ENCODE measurements at regions not wholly inside any gene's neighbourhood (a gene's known extent, or its start where the extent isn't known, plus 50 kb on each side); places are given as distances from the start of the nearest gene placed in this dataset.

DNA sequence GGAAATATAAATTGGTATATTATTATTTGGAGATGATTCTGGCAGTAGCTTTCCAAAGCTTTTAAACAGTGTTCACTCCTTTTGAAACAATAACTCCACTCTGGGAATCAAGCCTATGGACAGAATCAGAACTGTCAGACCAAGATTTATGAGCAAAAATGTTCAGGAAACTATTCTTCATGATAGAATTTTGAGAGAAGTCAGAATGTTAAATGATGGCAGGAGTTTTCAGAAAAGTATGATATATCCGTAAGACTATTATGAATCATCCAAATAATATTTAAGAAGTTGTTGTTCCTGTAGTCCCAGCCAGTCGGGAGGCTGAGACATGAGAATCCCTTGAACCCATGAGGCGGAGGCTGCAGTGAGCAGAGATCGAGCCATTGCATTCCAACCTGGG is 50.5 kb upstream of the ADGRG2 start:
- DNase-seq (no peak), ATAC-seq (no peak)
- Mint-ChIP-seq H3K4me3 (no peak overlapping the region), H3K9me3 (peaks cover 0 to 4% (median 0%) of the 10 kb centered on the region in 9 donors), H3K4me1 (no peaks in the 10 kb centered on the region), H3K27ac (no peak overlapping the region), H3K36me3 (peaks cover 0 to 5% (median 0%) of the 10 kb centered on the region in 3 donors), H3K27me3 (peaks cover 0 to 8% (median 2%) of the 10 kb centered on the region in 5 donors)
- POLR2A ChIA-PET, result no interaction called here

DNA sequence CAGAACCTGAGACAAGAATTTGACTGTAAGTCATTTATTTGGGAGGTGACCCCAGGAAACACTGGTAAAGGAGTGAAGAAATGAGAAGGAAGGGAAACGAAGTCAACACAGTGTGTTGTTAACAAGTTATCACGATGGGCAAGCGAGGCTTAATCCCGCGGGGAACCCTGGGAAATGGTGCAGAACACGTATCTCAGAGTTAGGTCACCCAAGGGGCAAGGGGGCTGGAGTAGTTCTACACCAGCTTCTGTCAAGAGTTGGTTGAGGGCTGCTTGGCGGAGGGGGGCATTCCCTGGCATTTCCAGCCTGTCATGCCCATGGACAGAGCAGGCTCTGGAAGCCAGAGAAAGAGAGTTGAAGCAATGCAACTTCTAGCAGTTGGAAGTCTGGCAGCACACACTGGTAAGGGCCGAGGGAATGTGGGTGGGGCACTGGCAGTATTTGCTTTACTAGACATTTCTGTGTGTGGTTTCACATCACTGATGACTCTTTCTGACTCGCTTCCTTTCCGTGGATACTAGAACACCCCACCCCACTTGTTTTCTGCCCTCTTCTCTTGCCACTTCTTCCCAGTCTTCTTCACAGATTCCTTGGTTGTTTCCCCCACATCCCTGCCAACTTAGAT is 52.2 kb upstream of the ADGRG2 start:
- peaks cover 0 to 8% (median 2%) of the 10 kb centered on the region in 5 donors for H3K27me3 Mint-ChIP-seq
- ATAC-seq (no peak), DNase-seq (no peak)
- no peak overlapping the region for H3K27ac Mint-ChIP-seq
- no peaks in the 10 kb centered on the region for H3K36me3 Mint-ChIP-seq
- POLR2A ChIA-PET, result no interaction called here
- no peak overlapping the region for H3K4me3 Mint-ChIP-seq
- H3K4me1 Mint-ChIP-seq, result no peaks in the 10 kb centered on the region
- no peaks in the 10 kb centered on the region for H3K9me3 Mint-ChIP-seq

DNA sequence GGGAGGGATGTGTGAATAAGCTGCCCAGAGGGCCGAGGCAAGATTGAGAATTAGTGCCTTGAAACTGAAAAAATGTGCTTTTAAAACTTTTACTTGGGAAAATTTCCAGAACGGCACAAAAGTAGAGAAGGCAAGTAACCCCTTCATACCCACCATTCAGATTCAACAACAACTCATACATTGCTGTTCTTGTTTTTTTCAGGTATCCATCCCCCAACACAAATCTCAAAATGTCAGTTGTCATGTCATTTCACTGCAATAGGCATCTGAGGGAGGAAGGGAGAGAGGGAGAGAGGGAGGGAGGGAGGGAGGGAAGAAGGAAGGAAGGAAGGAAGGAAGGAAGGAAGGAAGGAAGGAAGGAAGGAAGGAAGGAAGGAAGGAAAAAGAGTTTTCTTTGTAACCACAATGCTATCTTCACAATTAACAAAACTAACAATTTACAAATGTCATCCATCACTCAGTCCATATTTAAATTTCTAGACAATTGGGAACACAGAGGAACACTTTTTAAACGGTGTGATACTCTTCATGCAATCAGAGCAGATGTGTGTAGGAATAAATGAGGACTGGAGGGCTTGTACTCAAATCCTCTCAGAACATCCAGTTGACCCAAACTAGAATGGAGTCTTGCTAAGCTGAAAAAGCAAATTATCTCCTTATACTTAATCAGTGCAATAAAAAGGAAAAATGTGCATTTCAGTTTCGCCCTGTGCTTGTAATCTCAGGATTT is 54.8 kb upstream of the ADGRG2 start:
- H3K4me1 Mint-ChIP-seq, result no peaks in the 10 kb centered on the region
- no peaks in the 10 kb centered on the region for H3K9me3 Mint-ChIP-seq
- no peaks in the 10 kb centered on the region for H3K36me3 Mint-ChIP-seq
- no peak overlapping the region for H3K4me3 Mint-ChIP-seq
- H3K27ac Mint-ChIP-seq, result no peak overlapping the region
- ATAC-seq (no peak), DNase-seq (no peak)
- peaks cover 0 to 8% (median 2%) of the 10 kb centered on the region in 5 donors for H3K27me3 Mint-ChIP-seq
- POLR2A ChIA-PET, result no interaction called here

GRCh38 chrX:19177721-19178120 is 55.5 kb upstream of the ADGRG2 start:
- Mint-ChIP-seq H3K4me1 (no peaks in the 10 kb centered on the region), H3K4me3 (no peak overlapping the region), H3K27me3 (peaks cover 0 to 8% (median 2%) of the 10 kb centered on the region in 5 donors), H3K9me3 (no peaks in the 10 kb centered on the region), H3K27ac (no peak overlapping the region), H3K36me3 (no peaks in the 10 kb centered on the region)
- POLR2A ChIA-PET, result no interaction called here
- DNase-seq, result no peak
- ATAC-seq, result no peak

DNA sequence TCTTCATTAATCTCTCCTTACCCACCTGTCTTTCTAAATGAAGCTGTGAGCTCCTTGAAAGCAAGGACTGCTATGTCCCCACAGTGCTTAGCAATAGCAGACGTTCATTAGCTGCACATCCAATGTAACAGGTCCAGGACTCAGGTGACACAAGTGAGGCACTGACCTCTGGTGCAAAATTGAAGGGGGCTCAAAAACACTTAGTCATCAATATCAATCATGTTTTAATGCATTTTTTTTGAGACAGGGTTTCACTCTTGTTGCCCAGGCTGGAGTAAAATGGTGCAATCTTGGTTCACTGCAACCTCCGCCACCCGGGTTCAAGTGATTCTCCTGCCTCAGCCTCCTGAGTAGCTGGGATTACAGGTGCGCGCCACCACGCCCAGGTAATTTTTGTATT is 56.1 kb upstream of the ADGRG2 start:
- POLR2A ChIA-PET, result no interaction called here
- peaks cover 0 to 8% (median 2%) of the 10 kb centered on the region in 5 donors for H3K27me3 Mint-ChIP-seq
- no peaks in the 10 kb centered on the region for H3K4me1 Mint-ChIP-seq
- no peak overlapping the region for H3K4me3 Mint-ChIP-seq
- DNase-seq (no peak), ATAC-seq (no peak)
- no peaks in the 10 kb centered on the region for H3K9me3 Mint-ChIP-seq
- H3K27ac Mint-ChIP-seq, result no peak overlapping the region
- no peaks in the 10 kb centered on the region for H3K36me3 Mint-ChIP-seq

- H3K4me3 Mint-ChIP-seq, result no peak overlapping the region
- DNase-seq (no peak), ATAC-seq (no peak)
- H3K9me3 Mint-ChIP-seq, result no peaks in the 10 kb centered on the region
- H3K36me3 Mint-ChIP-seq, result no peaks in the 10 kb centered on the region
- H3K4me1 Mint-ChIP-seq, result no peaks in the 10 kb centered on the region
- H3K27ac Mint-ChIP-seq, result no peak overlapping the region
- POLR2A ChIA-PET, result no interaction called here
- H3K27me3 Mint-ChIP-seq, result peaks cover 0 to 8% (median 2%) of the 10 kb centered on the region in 5 donors
Observed at GRCh38 chrX:19179389-19179788, 57.1 kb upstream of the ADGRG2 start.

DNA sequence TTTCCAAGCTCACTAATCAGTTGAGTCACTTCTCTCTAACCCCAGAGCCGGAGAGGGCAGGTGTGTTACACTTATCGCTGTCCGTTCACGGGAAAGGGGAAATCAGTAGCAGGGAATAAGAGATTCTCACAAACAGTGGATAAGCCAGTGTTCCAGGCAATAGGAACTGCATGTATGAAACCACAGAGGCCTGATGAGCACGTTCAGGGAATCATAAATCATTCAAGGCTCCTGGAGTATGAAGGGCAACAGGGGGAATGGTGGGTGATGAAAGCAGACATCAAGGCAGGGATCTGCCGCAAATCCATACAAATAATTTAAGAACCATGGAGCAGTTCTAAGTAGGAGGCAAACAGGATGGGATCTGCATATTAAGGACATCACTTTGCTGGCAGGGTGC is 59.1 kb upstream of the ADGRG2 start:
- POLR2A ChIA-PET, result no interaction called here
- H3K27ac Mint-ChIP-seq, result no peak overlapping the region
- no peaks in the 10 kb centered on the region for H3K4me1 Mint-ChIP-seq
- no peak for ATAC-seq
- H3K4me3 Mint-ChIP-seq, result no peak overlapping the region
- DNase-seq, result no peak
- no peaks in the 10 kb centered on the region for H3K36me3 Mint-ChIP-seq
- no peaks in the 10 kb centered on the region for H3K9me3 Mint-ChIP-seq
- H3K27me3 Mint-ChIP-seq, result no peaks in the 10 kb centered on the region

GRCh38 chrX:19182785-19183184 is 60.5 kb upstream of the ADGRG2 start:
- Mint-ChIP-seq H3K9me3 (no peaks in the 10 kb centered on the region), H3K36me3 (no peaks in the 10 kb centered on the region), H3K27me3 (no peaks in the 10 kb centered on the region), H3K4me1 (no peaks in the 10 kb centered on the region), H3K27ac (no peak overlapping the region), H3K4me3 (no peak overlapping the region)
- no peak for DNase-seq
- POLR2A ChIA-PET, result no interaction called here
- no peak for ATAC-seq

- H3K4me1 Mint-ChIP-seq, result no peaks in the 10 kb centered on the region
- DNase-seq (no peak), ATAC-seq (no peak)
- POLR2A ChIA-PET, result no interaction called here
- peaks cover 0 to 1% (median 0%) of the 10 kb centered on the region in 5 donors for H3K27me3 Mint-ChIP-seq
- no peak overlapping the region for H3K27ac Mint-ChIP-seq
- no peaks in the 10 kb centered on the region for H3K9me3 Mint-ChIP-seq
- no peak overlapping the region for H3K4me3 Mint-ChIP-seq
- no peaks in the 10 kb centered on the region for H3K36me3 Mint-ChIP-seq
Observed at GRCh38 chrX:19183761-19184477, 61.7 kb upstream of the ADGRG2 start.

DNA sequence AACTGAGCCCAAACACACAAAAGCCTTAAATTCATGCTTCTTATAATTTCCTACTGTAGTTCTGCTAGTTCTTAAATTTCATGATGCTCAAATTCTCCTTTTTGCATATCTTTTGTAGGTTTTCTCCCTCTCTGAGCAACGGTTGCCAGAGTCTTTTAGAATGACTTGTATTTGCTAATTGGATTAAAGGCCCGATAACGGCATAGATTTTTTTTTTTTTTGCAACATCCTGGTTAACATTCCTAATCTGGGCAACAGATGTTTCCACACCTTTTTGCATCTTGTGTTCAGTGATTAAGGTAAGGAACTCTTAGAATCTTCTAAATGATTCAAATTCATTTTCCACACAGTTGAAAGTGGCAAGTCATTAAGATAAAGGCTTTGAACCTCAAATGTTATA is 66.3 kb upstream of the ADGRG2 start:
- POLR2A ChIA-PET, result no interaction called here
- no peak overlapping the region for H3K4me3 Mint-ChIP-seq
- peaks cover 0 to 3% (median 0%) of the 10 kb centered on the region in 5 donors for H3K27me3 Mint-ChIP-seq
- H3K4me1 Mint-ChIP-seq, result no peaks in the 10 kb centered on the region
- H3K27ac Mint-ChIP-seq, result no peak overlapping the region
- H3K36me3 Mint-ChIP-seq, result peaks cover 0 to 5% (median 0%) of the 10 kb centered on the region in 3 donors
- no peak for DNase-seq
- H3K9me3 Mint-ChIP-seq, result peaks cover 0 to 10% (median 2%) of the 10 kb centered on the region in 9 donors
- no peak for ATAC-seq

DNA sequence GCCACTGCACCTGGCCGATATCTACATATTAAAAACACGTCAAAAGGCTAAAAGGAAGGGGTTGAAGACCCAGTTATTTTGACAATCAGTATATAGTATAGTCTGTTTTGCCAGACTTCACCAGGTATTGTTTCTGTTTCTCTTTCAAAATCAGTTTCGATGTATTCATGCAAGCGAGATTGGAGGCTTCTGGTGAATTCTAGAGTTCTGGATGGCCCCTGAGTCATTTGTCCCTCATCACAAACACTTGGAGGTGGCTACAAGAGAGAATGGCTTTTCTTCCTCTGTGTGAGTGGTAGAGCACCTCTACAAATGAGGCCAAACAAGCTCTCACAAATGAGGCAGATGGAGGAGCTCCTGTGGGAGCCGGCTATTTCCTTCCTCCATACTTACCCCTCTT is 68.6 kb upstream of the ADGRG2 start:
- ATAC-seq (no peak), DNase-seq (no peak)
- H3K4me1 Mint-ChIP-seq, result no peaks in the 10 kb centered on the region
- peaks cover 0 to 10% (median 2%) of the 10 kb centered on the region in 9 donors for H3K9me3 Mint-ChIP-seq
- H3K4me3 Mint-ChIP-seq, result no peak overlapping the region
- H3K27ac Mint-ChIP-seq, result no peak overlapping the region
- POLR2A ChIA-PET, result no interaction called here
- H3K27me3 Mint-ChIP-seq, result peaks cover 0 to 3% (median 0%) of the 10 kb centered on the region in 5 donors
- H3K36me3 Mint-ChIP-seq, result peaks cover 0 to 5% (median 0%) of the 10 kb centered on the region in 3 donors

DNA sequence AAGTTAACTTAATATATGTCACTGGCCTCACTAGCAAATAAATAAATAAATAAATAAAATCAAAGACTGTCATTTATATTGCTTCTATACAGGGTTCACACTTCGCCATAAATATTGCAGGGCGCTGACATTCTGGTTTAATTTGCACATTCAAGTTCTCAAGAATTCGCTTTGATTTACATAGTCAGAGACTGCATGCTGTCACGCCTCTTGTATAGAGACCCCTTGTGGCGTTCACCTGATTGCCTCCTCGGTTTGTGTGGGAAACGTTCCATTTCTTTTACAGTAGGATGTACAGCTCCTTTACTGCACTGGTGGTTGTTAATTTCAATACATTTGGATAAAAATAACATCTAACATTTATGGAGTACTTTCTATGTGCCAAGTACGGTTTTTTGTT is 71.3 kb upstream of the ADGRG2 start:
- POLR2A ChIA-PET, result no interaction called here
- ATAC-seq (no peak), DNase-seq (no peak)
- peaks cover 0 to 3% (median 0%) of the 10 kb centered on the region in 5 donors for H3K27me3 Mint-ChIP-seq
- peaks cover 0 to 10% (median 2%) of the 10 kb centered on the region in 9 donors for H3K9me3 Mint-ChIP-seq
- peaks cover 0 to 5% (median 0%) of the 10 kb centered on the region in 3 donors for H3K36me3 Mint-ChIP-seq
- no peaks in the 10 kb centered on the region for H3K4me1 Mint-ChIP-seq
- no peak overlapping the region for H3K4me3 Mint-ChIP-seq
- no peak overlapping the region for H3K27ac Mint-ChIP-seq

All from naive thymus-derived CD8-positive, alpha-beta T cell (primary cell).